ENCODE measurements at regions not wholly inside any gene's neighbourhood (a gene's known extent, or its start where the extent isn't known, plus 50 kb on each side); places are given as distances from the start of the nearest gene placed in this dataset.

DNA sequence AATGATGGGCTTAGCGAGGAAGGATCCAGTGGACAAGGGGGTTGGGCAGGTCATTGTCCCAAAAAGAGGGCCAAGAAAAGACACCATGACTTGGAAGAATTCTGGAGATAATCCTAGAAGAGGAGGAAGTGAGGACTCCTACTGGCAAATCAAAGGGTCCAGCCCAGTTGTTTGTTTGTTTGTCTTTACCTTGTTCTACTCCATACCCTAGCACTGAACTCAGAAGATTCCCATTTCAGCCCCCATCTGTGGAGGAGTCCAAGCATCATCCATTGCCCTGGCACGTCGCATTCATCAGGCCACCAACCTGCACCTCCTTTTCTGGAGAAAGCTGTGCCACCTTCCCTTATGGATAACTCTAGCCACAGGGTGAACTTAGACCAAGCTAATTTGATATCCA lies 326.2 kb downstream of the EN1 start:
- H3K27ac Mint-ChIP-seq = no peak overlapping the region
- H3K36me3 Mint-ChIP-seq = no peaks in the 10 kb centered on the region
- no peaks in the 10 kb centered on the region for H3K4me1 Mint-ChIP-seq
- ATAC-seq (replicated peaks) (no peak), DNase-seq (no peak)
- peaks cover 11 to 19% of the 10 kb centered on the region in 2 donors for H3K9me3 Mint-ChIP-seq
- H3K4me3 Mint-ChIP-seq = no peak overlapping the region
- no peaks in the 10 kb centered on the region for H3K27me3 Mint-ChIP-seq

DNA sequence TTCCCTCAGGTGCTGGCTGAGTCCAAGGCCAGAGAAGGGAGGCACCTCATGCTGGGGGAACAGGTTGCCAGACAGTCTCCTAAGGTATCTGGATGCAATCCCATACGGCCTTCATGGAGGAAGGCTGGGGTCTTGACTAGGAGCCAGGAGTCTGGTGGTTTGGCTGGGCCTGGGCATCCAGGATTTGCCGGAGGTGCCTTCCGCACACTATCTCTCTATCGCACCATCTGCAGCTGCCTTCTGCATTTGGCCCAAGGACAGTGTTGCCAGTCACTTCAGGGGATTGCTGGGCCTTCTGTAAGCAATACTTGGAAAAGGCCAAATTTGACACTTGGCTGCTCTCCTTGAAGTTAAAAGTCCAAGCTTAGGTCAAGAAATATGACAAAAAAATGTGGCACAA lies 327.2 kb downstream of the EN1 start:
- Mint-ChIP-seq H3K4me3 (no peak overlapping the region), H3K27me3 (no peaks in the 10 kb centered on the region), H3K4me1 (no peaks in the 10 kb centered on the region), H3K36me3 (no peaks in the 10 kb centered on the region), H3K27ac (no peak overlapping the region), H3K9me3 (peaks cover 11 to 20% of the 10 kb centered on the region in 2 donors)
- DNase-seq = no peak
- ATAC-seq (replicated peaks) = no peak

DNA sequence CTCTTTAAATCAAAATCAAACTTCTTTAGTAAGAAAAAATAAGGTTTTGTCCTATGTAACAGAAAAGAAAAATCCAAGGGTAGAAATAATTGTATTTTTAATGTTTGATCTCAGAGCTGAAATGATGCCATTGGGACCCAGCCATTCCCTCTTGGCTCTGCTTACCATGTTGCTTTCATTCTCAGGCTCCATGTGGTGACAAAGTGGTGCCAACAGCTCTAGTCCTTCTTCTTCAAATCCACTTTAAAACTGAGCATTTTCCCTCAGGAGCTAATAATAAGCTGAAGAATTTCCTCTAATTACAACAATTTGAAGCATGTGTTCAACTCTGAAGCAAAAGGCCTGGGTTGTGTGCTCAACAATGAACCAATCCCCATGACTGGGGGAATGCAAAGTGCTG lies 327.9 kb downstream of the EN1 start:
- DNase-seq = no peak
- no peak for ATAC-seq (replicated peaks)
- Mint-ChIP-seq H3K4me3 (no peak overlapping the region), H3K27ac (no peak overlapping the region), H3K36me3 (no peaks in the 10 kb centered on the region), H3K27me3 (no peaks in the 10 kb centered on the region), H3K9me3 (peaks cover 11 to 20% of the 10 kb centered on the region in 2 donors), H3K4me1 (no peaks in the 10 kb centered on the region)

GRCh38 chr2:118510807-118511206 lies 336.6 kb downstream of the EN1 start:
- Mint-ChIP-seq H3K27ac (no peak overlapping the region), H3K4me1 (no peaks in the 10 kb centered on the region), H3K9me3 (no peaks in the 10 kb centered on the region), H3K36me3 (no peaks in the 10 kb centered on the region), H3K4me3 (no peak overlapping the region), H3K27me3 (peaks cover 0 to 4% of the 10 kb centered on the region in 2 donors)
- ATAC-seq (replicated peaks) (no peak), DNase-seq (no peak)

DNA sequence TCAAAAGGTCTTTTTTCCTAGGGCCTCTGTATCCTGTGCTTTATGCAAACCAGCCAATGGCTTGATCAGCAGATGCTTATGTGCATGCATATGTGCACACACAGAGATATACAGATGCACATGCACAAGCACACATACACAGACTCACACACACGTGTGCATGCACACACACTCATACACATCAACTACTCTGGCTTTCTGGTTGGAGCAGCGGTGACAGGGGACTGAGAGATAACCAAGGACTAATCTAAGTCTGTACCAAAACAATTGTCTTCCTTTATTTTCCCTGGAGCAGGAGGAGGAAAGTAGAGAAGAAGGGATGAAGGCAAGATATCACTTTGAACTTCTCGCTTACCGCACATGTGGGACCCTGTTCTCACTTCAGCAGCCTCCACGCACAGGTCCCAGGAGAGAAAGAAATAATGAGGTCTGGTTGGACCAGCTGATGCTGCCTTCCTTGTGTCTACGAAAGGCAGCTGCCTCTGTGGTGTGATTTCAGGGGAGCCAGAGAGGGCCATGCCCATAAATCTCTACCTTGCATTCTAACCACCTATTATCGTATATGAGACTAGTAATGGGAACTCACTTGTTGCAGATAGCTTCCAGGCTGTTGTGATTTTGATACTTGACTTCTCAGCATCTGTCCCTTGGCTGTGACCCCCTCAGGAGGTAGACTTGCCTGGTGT lies 338.0 kb downstream of the EN1 start:
- Mint-ChIP-seq H3K4me1 (no peaks in the 10 kb centered on the region), H3K36me3 (no peaks in the 10 kb centered on the region), H3K4me3 (no peak overlapping the region), H3K9me3 (no peaks in the 10 kb centered on the region), H3K27me3 (peaks cover 0 to 4% of the 10 kb centered on the region in 2 donors), H3K27ac (no peak overlapping the region)
- DNase-seq (no peak), ATAC-seq (replicated peaks) (no peak)

- no peaks in the 10 kb centered on the region for H3K36me3 Mint-ChIP-seq
- no peaks in the 10 kb centered on the region for H3K9me3 Mint-ChIP-seq
- peaks cover 0 to 4% of the 10 kb centered on the region in 2 donors for H3K27me3 Mint-ChIP-seq
- no peak overlapping the region for H3K4me3 Mint-ChIP-seq
- no peak overlapping the region for H3K27ac Mint-ChIP-seq
- ATAC-seq (replicated peaks) (no peak), DNase-seq (no peak)
- H3K4me1 Mint-ChIP-seq = no peaks in the 10 kb centered on the region
These were observed 339.2 kb downstream of the EN1 start for GRCh38 chr2:118508282-118508681.

DNA sequence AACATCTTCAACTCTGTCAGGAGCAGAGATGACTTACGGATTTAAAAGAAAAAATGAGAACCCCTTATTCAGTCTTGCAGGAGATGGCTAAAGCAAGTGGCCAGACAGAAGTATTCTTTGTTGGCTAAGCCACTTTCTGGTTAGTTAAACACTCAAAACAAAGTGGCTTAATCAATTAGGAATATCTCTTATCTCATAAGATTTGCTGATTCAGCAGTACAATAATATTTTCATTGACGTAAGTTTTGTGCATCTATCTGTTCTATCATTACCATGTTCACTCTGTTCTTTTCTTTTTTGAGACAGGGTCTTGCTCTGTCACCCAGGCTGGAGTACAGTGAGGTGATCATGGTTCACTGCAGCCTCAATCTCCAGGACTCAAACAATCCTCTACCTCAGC lies 342.0 kb downstream of the EN1 start:
- H3K27me3 Mint-ChIP-seq = peaks cover 8 to 19% of the 10 kb centered on the region in 2 donors
- H3K9me3 Mint-ChIP-seq = no peaks in the 10 kb centered on the region
- ATAC-seq (replicated peaks) = no peak
- no peaks in the 10 kb centered on the region for H3K4me1 Mint-ChIP-seq
- no peak overlapping the region for H3K4me3 Mint-ChIP-seq
- no peak for DNase-seq
- no peak overlapping the region for H3K27ac Mint-ChIP-seq
- H3K36me3 Mint-ChIP-seq = no peaks in the 10 kb centered on the region

DNA sequence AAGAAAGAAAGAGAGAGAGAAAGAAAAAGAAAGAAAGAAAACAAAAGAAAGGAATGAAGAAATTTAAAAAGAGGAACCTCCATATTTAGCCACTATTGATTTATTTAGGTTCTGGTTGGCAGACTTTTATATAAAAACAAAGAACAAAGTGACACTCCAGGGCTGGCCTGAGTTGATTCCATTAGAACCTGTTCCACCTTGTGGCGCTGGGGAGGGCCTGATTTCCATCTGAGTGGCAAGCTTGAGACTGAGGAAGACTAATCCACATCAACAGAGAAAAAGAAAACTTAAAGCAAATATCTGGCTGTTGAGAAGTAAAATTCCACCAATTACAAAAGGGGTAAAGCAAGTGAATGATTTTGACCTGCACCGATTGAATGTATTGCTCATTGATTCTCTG lies 345.3 kb downstream of the EN1 start:
- Mint-ChIP-seq H3K4me3 (no peak overlapping the region), H3K4me1 (no peaks in the 10 kb centered on the region), H3K27me3 (peaks cover 14 to 25% of the 10 kb centered on the region in 2 donors), H3K36me3 (no peaks in the 10 kb centered on the region), H3K27ac (no peak overlapping the region), H3K9me3 (no peaks in the 10 kb centered on the region)
- DNase-seq (no peak), ATAC-seq (replicated peaks) (no peak)

- H3K4me3 Mint-ChIP-seq = no peak overlapping the region
- DNase-seq (no peak), ATAC-seq (replicated peaks) (no peak)
- no peaks in the 10 kb centered on the region for H3K36me3 Mint-ChIP-seq
- H3K9me3 Mint-ChIP-seq = no peaks in the 10 kb centered on the region
- H3K27ac Mint-ChIP-seq = no peak overlapping the region
- peaks cover 16 to 22% of the 10 kb centered on the region in 2 donors for H3K27me3 Mint-ChIP-seq
- no peaks in the 10 kb centered on the region for H3K4me1 Mint-ChIP-seq
These were observed 348.5 kb downstream of the EN1 start for GRCh38 chr2:118498943-118499342.

DNA sequence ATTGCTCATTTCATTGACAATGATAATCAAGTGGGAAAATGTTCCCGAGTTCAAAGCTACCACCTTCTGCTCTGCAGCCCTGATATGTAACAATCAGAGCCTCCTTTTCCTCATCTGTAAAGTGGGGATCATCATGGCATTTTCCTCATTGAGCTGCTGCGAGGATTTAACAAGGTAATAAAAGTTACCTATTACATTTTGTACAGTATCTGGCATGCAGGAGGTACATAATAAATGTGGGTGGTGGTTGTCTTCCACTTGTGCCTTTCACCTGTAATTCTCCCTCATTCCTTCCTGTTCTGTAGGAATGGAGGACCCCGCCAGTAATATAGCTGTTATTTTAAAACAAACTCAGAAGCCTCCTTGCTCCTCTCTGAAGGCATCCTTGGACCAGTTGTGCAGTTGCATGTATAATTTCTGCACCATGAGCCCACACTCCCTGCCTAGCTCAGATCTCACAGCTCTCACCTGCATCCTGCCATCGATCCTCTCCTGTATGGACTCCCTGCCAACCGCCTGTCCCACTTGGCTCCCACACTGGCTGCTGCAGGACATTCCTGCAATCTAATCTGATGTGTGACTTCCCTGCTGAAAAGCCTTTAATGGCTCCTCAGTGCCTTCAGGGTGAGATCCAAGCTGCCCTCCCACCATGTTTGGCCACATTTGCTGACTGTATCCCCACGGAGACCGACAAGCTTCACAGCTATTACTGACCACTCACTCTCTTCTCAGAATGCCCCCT lies 350.4 kb downstream of the EN1 start:
- Mint-ChIP-seq H3K27me3 (peaks cover 18 to 19% of the 10 kb centered on the region in 2 donors), H3K9me3 (peaks cover 2 to 3% of the 10 kb centered on the region in 2 donors), H3K36me3 (no peaks in the 10 kb centered on the region), H3K4me1 (no peaks in the 10 kb centered on the region), H3K27ac (no peak overlapping the region), H3K4me3 (no peak overlapping the region)
- ATAC-seq (replicated peaks) (no peak), DNase-seq (no peak)

- Mint-ChIP-seq H3K36me3 (no peaks in the 10 kb centered on the region), H3K27ac (no peak overlapping the region), H3K27me3 (peaks cover 14 to 21% of the 10 kb centered on the region in 2 donors), H3K9me3 (peaks cover 4 to 5% of the 10 kb centered on the region in 2 donors), H3K4me3 (no peak overlapping the region), H3K4me1 (no peaks in the 10 kb centered on the region)
- ATAC-seq (replicated peaks) (no peak), DNase-seq (no peak)
These were observed 351.0 kb downstream of the EN1 start for GRCh38 chr2:118496467-118496866.

GRCh38 chr2:118495290-118495689 lies 352.2 kb downstream of the EN1 start:
- H3K36me3 Mint-ChIP-seq = no peaks in the 10 kb centered on the region
- H3K4me1 Mint-ChIP-seq = no peaks in the 10 kb centered on the region
- no peak for DNase-seq
- no peak overlapping the region for H3K4me3 Mint-ChIP-seq
- peaks cover 7 to 18% of the 10 kb centered on the region in 2 donors for H3K27me3 Mint-ChIP-seq
- no peak for ATAC-seq (replicated peaks)
- peaks cover 7 to 9% of the 10 kb centered on the region in 2 donors for H3K9me3 Mint-ChIP-seq
- H3K27ac Mint-ChIP-seq = no peak overlapping the region

DNA sequence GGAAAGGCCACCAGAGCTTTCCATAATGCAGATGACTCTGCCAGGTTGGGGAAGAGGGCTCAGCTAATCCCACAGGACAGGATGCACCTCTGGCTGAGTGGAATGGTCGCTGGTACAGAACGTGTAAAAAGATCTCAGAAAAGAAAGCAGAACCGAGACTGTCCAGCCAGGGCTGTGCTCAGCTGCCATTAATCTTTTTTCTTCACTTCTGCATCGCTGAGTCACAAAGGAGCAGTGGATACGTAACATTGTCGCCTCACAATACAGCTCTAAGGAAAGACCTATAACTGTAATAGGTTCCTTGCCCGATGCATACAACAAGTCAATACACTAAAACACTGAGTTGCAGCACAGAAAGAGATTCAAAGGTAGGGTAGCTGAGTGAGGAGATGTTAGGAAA lies 354.2 kb downstream of the EN1 start:
- DNase-seq (no peak), ATAC-seq (replicated peaks) (no peak)
- no peak overlapping the region for H3K4me3 Mint-ChIP-seq
- H3K27ac Mint-ChIP-seq = no peak overlapping the region
- no peaks in the 10 kb centered on the region for H3K36me3 Mint-ChIP-seq
- no peaks in the 10 kb centered on the region for H3K4me1 Mint-ChIP-seq
- H3K27me3 Mint-ChIP-seq = peaks cover 18 to 20% of the 10 kb centered on the region in 2 donors
- H3K9me3 Mint-ChIP-seq = peaks cover 7 to 9% of the 10 kb centered on the region in 2 donors

- ATAC-seq (replicated peaks) (no peak), DNase-seq (no peak)
- H3K36me3 Mint-ChIP-seq = no peaks in the 10 kb centered on the region
- no peak overlapping the region for H3K27ac Mint-ChIP-seq
- peaks cover 15 to 17% of the 10 kb centered on the region in 2 donors for H3K27me3 Mint-ChIP-seq
- H3K9me3 Mint-ChIP-seq = peaks cover 7 to 9% of the 10 kb centered on the region in 2 donors
- no peak overlapping the region for H3K4me3 Mint-ChIP-seq
- no peaks in the 10 kb centered on the region for H3K4me1 Mint-ChIP-seq
These were observed 355.1 kb downstream of the EN1 start for GRCh38 chr2:118492335-118492734.

GRCh38 chr2:118490330-118490729 lies 357.1 kb downstream of the EN1 start:
- no peak overlapping the region for H3K4me3 Mint-ChIP-seq
- no peak overlapping the region for H3K27ac Mint-ChIP-seq
- DNase-seq (no peak), ATAC-seq (replicated peaks) (no peak)
- no peaks in the 10 kb centered on the region for H3K36me3 Mint-ChIP-seq
- no peaks in the 10 kb centered on the region for H3K4me1 Mint-ChIP-seq
- H3K9me3 Mint-ChIP-seq = peaks cover 8 to 9% of the 10 kb centered on the region in 2 donors
- peaks cover 11 to 13% of the 10 kb centered on the region in 2 donors for H3K27me3 Mint-ChIP-seq
